Osteoblast (primary cell): ENCODE measurements at regions not wholly inside any gene's neighbourhood (a gene's known extent, or its start where the extent isn't known, plus 50 kb on each side); places are given as distances from the start of the nearest gene placed in this dataset.
A peak's percentile ranks its signal among the peaks of the same experiment; 100 is the strongest.

ENCODE experiments used
- DNase-seq: peaks from one replicate; pipeline ENCODE4 v3.0.0; 2011; ENCODE audit warnings: low spot score, mixed read lengths; ENCODE audit not compliant: insufficient read length; ENCODE audit errors: missing footprints
- H2AFZ ChIP-seq: 2 replicates; pipeline ENCODE4 v1.6.0; 2011; ENCODE audit warnings: mild to moderate bottlenecking, low read length
- H3K27ac ChIP-seq: 2 replicates; pipeline ENCODE4 v1.5.1; 2011; ENCODE audit warnings: mild to moderate bottlenecking, low read depth, low read length, moderate library complexity
- H3K27me3 ChIP-seq: 2 replicates; pipeline ENCODE4 v1.6.0; 2012; ENCODE audit warnings: mild to moderate bottlenecking, control low read depth, inconsistent platforms, low read length, moderate library complexity; ENCODE audit not compliant: insufficient read depth
- H3K36me3 ChIP-seq: 2 replicates; pipeline ENCODE4 v1.5.1; 2011; ENCODE audit warnings: mild to moderate bottlenecking, low read length, control low read depth, moderate library complexity; ENCODE audit not compliant: insufficient read depth
- H3K4me1 ChIP-seq: 2 replicates; pipeline ENCODE4 v1.5.1; 2011; ENCODE audit warnings: mild to moderate bottlenecking, low read length, control low read depth, moderate library complexity; ENCODE audit not compliant: insufficient read depth
- H3K4me2 ChIP-seq: 2 replicates; pipeline ENCODE4 v1.6.0; 2011; ENCODE audit warnings: mild to moderate bottlenecking, low read length; ENCODE audit not compliant: insufficient read depth
- H3K4me3 ChIP-seq: fragments of 200-600 bp; sonication (generic); 3 replicates; pipeline ENCODE4 v1.5.1; 2012; ENCODE audit warnings: mild to moderate bottlenecking, low read length, inconsistent platforms; ENCODE audit not compliant: insufficient read depth
- H3K79me2 ChIP-seq: 2 replicates; pipeline ENCODE4 v1.6.0; 2012; ENCODE audit warnings: mild to moderate bottlenecking, low read length, control low read depth, inconsistent platforms; ENCODE audit not compliant: insufficient read depth
- H3K9me3 ChIP-seq: 2 replicates; pipeline ENCODE4 v1.5.1; 2011; ENCODE audit warnings: low read depth, low read length, control low read depth
- H4K20me1 ChIP-seq: 2 replicates; pipeline ENCODE4 v1.6.0; 2012; ENCODE audit warnings: mild to moderate bottlenecking, low read length, control low read depth; ENCODE audit not compliant: insufficient read depth
- TF ChIP-seq, protein P1 (sequence below): IDR thresholded peaks from 2 replicates; pipeline ENCODE4 v1.5.1; 2011; ENCODE audit warnings: mild to moderate bottlenecking, low read depth, low read length, moderate library complexity; ENCODE audit errors: extremely low read depth

DNA sequence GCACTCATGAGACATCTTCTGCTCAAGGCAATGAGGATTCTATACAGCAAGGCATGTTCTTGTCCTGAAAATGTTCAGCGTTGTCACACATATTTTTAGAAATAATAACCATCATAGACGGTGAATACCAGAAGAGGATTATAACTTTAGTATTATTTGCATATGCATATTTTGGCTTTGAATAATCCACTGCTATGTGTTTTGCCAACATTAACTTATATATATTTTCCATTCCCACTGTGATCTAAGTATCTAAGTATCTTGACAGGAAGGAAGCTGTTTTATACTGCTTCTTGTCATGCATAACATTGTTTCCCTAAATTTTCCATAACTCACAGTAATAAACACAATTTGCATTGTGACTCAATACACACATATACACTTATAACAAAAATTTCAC lies 509.5 kb downstream of the TBL1XR1 start:
- DNase-seq, result peak; percentile 34
- no peaks in the 10 kb centered on the region for H3K36me3 ChIP-seq
- H3K4me1 ChIP-seq, result no peaks in the 10 kb centered on the region
- no peaks in the 10 kb centered on the region for H3K79me2 ChIP-seq
- peaks cover 4% of the 10 kb centered on the region for H3K27me3 ChIP-seq
- no peak overlapping the region for H2AFZ ChIP-seq
- peaks cover 4% of the 10 kb centered on the region for H3K9me3 ChIP-seq
- TF ChIP-seq, protein P1, sequence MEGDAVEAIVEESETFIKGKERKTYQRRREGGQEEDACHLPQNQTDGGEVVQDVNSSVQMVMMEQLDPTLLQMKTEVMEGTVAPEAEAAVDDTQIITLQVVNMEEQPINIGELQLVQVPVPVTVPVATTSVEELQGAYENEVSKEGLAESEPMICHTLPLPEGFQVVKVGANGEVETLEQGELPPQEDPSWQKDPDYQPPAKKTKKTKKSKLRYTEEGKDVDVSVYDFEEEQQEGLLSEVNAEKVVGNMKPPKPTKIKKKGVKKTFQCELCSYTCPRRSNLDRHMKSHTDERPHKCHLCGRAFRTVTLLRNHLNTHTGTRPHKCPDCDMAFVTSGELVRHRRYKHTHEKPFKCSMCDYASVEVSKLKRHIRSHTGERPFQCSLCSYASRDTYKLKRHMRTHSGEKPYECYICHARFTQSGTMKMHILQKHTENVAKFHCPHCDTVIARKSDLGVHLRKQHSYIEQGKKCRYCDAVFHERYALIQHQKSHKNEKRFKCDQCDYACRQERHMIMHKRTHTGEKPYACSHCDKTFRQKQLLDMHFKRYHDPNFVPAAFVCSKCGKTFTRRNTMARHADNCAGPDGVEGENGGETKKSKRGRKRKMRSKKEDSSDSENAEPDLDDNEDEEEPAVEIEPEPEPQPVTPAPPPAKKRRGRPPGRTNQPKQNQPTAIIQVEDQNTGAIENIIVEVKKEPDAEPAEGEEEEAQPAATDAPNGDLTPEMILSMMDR, result no peak
- H4K20me1 ChIP-seq, result no peaks in the 10 kb centered on the region
- H3K4me2 ChIP-seq, result no peak overlapping the region
- no peak overlapping the region for H3K4me3 ChIP-seq
- no peak overlapping the region for H3K27ac ChIP-seq

DNA sequence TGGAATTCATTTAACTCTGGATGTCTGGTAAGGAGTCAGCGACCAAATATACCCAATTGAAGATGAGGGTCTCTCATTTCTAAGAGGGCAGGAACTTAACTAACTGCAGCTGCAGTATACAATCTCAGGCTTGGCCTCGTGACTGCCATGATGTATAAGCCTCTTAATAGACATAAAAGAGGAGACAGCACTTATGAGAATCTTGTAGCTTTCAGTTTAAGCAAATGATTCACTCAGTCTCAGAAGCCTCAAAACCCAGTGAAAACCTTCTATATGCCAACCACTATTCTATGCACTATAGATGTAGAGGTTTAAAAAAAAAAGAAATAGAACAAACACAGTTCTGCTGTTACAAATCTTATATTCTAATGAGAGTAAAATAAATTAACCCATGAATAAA lies 513.9 kb downstream of the TBL1XR1 start:
- no peaks in the 10 kb centered on the region for H3K36me3 ChIP-seq
- no peak overlapping the region for H2AFZ ChIP-seq
- no peaks in the 10 kb centered on the region for H3K27me3 ChIP-seq
- no peak overlapping the region for H3K27ac ChIP-seq
- H3K4me1 ChIP-seq, result no peaks in the 10 kb centered on the region
- H4K20me1 ChIP-seq, result no peaks in the 10 kb centered on the region
- no peaks in the 10 kb centered on the region for H3K79me2 ChIP-seq
- TF ChIP-seq, protein P1, result no peak
- H3K4me3 ChIP-seq, result no peak overlapping the region
- no peak overlapping the region for H3K4me2 ChIP-seq
- DNase-seq, result peak; percentile 18
- H3K9me3 ChIP-seq, result peaks cover 4% of the 10 kb centered on the region

DNA sequence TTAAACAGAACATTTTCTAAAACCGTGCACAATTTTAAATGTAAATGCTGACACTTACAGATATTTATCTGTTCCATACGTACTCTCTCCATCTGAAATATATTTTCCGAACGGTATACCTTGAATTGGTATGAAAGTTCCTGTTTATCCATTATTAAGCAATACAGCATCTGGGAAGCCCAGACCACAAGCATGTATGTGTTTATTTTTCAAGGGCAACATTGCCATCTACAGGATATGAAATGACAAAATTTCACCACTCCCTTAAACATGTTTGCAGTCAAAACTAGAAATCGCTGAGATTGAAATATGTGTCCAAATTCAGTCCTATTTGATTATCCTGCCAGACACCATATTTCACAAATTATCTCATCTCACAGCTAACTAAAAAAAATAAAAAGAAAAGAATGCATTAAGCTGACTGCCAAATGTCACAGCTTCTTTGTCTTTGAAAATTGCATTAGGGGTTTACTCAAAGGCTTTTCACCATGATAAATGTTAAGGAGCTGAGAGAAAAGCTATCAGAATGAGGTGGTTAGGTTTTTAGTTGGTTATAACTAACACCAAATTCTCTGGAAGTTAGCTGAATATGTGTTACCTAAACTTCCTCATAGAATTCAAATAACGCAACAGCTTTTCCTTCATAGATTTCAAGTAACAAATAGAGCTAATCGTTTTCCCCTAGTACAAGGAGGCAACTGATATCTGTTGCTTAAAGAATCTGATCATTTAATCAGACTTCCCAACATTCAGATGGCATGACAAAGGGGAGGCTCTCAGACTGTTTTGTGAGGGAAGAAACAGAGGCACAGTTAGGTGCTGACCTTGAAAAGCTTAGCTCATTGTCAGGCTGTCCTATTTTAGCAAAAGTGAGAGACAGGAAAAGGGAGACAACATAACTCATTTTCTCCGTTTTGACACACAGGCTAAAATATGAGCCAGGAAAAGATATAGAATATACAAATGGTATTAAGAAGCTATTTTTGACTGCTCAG lies 533.1 kb downstream of the TBL1XR1 start:
- H2AFZ ChIP-seq, result no peak overlapping the region
- no peaks in the 10 kb centered on the region for H3K36me3 ChIP-seq
- no peaks in the 10 kb centered on the region for H3K27me3 ChIP-seq
- H3K4me2 ChIP-seq, result peak overlapping the region; percentile 10
- H3K4me3 ChIP-seq, result no peak overlapping the region
- no peak for DNase-seq
- H3K4me1 ChIP-seq, result peaks cover 7% of the 10 kb centered on the region
- H3K9me3 ChIP-seq, result peaks cover 3% of the 10 kb centered on the region
- TF ChIP-seq, protein P1, result peak; percentile 45
- H3K79me2 ChIP-seq, result no peaks in the 10 kb centered on the region
- no peaks in the 10 kb centered on the region for H4K20me1 ChIP-seq
- H3K27ac ChIP-seq, result no peak overlapping the region

DNA sequence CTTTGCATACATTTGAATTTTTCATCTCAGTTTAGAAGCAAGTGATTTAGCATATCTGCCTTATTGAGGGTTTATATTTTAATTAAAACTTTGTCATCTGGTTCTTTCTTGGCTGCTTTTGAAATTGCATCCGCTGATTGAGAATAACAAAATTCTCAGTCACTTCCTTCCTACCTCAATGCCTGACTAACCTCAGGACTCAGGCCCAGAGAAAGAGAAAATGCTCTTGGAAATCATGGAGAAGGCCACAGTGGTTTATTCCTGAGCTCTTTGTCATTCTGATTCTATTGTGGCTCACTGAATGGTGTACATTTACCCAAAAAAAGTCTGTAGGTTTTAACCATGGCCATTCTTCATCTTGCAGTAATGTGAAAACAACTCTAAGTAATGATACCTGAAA lies 533.9 kb downstream of the TBL1XR1 start:
- no peaks in the 10 kb centered on the region for H3K27me3 ChIP-seq
- no peak overlapping the region for H3K4me3 ChIP-seq
- H3K4me1 ChIP-seq, result peaks cover 7% of the 10 kb centered on the region
- H4K20me1 ChIP-seq, result no peaks in the 10 kb centered on the region
- H3K9me3 ChIP-seq, result no peaks in the 10 kb centered on the region
- TF ChIP-seq, protein P1, result no peak
- no peak for DNase-seq
- no peaks in the 10 kb centered on the region for H3K36me3 ChIP-seq
- no peak overlapping the region for H3K4me2 ChIP-seq
- H3K27ac ChIP-seq, result no peak overlapping the region
- H3K79me2 ChIP-seq, result no peaks in the 10 kb centered on the region
- H2AFZ ChIP-seq, result no peak overlapping the region
